HEK293T (cell line): ENCODE measurements at regions not wholly inside any gene's neighbourhood (a gene's known extent, or its start where the extent isn't known, plus 50 kb on each side); places are given as distances from the start of the nearest gene placed in this dataset.

Experiments
- FOXA1 ChIP-seq: fragments of 450-650 bp; IDR thresholded peaks from 2 replicates; pipeline ENCODE4 v1.6.1; 2016; ENCODE audit warnings: mild to moderate bottlenecking
- FOXK2 ChIP-seq: fragments of 450-650 bp; IDR thresholded peaks from 2 replicates; pipeline ENCODE4 v1.6.1; 2016; ENCODE audit warnings: mild to moderate bottlenecking
- HDGF ChIP-seq: fragments of 450-650 bp; IDR thresholded peaks from 2 replicates; pipeline ENCODE4 v1.6.1; 2017; ENCODE audit warnings: antibody characterized with exemption, borderline replicate concordance
- LEF1 ChIP-seq: fragments of 450-650 bp; IDR thresholded peaks from 2 replicates; pipeline ENCODE4 v1.6.1; 2017; ENCODE audit warnings: mild to moderate bottlenecking, borderline replicate concordance
- SP1 ChIP-seq: fragments of 450-650 bp; IDR thresholded peaks from 2 replicates; pipeline ENCODE4 v1.6.1; 2017
- SUZ12 ChIP-seq: fragments of 450-650 bp; IDR thresholded peaks from 2 replicates; pipeline ENCODE4 v1.6.1; 2016; ENCODE audit warnings: mild to moderate bottlenecking
- ZNF384 ChIP-seq: fragments of 450-650 bp; IDR thresholded peaks from 2 replicates; pipeline ENCODE4 v1.6.1; 2016

DNA sequence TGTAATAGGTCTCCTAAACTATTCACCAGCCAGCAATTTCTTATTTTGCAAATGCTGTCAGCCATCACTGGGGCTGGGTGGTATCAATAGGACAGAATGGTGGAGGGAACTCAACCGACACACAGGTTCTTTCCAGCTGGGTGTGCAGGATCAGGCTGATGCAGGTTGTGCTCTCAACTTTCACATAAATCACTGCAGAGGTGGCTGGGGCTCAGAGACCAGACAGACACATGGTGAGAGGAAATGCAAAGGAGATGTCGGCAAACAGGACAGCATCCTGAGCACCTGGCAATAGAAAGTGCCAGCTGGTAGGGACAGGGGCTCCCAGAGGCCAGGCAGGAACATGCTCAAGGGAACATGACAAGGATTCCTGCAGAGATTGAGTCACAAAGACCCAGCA, 254.9 kb downstream of the SOD2 start:
- TF ChIP-seq ZNF384, result no peak
- no peak for TF ChIP-seq FOXK2
- TF ChIP-seq SP1, result no peak
- TF ChIP-seq LEF1, result no peak
- no peak for TF ChIP-seq HDGF
- TF ChIP-seq FOXA1, result no peak
- TF ChIP-seq SUZ12, result no peak
